HG03558 (cell line): ENCODE measurements at regions not wholly inside any gene's neighbourhood (a gene's known extent, or its start where the extent isn't known, plus 50 kb on each side); places are given as distances from the start of the nearest gene placed in this dataset.

Experiments
- ATAC-seq: cut with Tn5 transposase; IDR thresholded peaks from one replicate; pipeline ENCODE4 v1.9.1; 2021; ENCODE audit warnings: moderate number of reproducible peaks; ENCODE audit not compliant: unreplicated experiment; ENCODE audit errors: extremely low read depth

DNA sequence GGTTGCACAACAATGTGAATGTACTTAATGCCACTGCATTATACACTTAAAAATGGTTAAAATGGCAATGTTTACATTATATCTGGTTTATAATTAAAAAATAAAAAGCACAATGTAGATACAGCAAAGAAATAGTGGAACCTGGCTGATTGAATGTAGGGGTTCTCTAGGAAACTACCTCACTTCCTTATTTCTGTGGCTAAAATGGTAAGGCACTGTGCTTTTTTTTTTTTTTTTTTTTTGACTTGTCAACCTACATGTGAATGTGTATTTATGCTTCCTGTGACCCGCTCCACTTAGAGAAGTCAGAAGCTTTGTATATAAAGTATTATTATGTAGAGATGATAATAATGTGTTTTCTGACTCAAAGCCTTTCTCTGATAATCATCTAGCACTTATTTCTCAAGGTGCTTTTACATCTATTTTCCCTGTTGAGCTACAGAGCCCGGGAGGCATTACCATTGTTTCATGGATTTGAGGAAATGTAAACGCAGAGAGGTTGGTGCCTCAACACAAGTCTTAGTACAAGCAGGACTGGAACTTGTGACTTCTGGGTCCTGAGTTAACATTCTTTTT lies 55.0 kb downstream of the SOX4 start:
- ATAC-seq = no peak

GRCh38 chr6:21653323-21653722 lies 59.8 kb downstream of the SOX4 start:
- no peak for ATAC-seq

- no peak for ATAC-seq
Observed at GRCh38 chr6:21653905-21654304, 60.4 kb downstream of the SOX4 start.

DNA sequence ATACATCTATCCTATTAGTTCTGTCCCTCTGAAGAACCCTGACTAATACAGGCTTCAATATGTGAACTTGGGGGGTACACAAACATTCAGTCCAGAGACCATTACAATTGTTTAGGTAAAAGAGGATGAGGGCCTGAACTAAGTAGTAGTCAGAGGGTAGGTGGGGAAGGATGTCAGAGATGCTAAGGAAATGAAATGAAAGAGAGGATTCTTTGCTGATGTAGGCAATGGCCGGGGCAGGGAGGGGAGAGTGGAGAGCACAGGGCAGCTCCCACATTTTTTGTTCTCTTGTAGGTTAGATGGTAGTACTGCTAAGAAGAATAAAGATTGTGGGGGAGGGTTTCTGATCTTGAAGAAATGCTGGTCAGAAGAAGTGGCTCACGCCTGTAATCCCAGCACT lies 60.8 kb downstream of the SOX4 start:
- ATAC-seq = no peak

- ATAC-seq = no peak
Observed at GRCh38 chr6:21663966-21664313, 70.4 kb downstream of the SOX4 start.

- ATAC-seq = no peak
Observed at GRCh38 chr6:21664314-21665109, 71.0 kb downstream of the SOX4 start.

DNA sequence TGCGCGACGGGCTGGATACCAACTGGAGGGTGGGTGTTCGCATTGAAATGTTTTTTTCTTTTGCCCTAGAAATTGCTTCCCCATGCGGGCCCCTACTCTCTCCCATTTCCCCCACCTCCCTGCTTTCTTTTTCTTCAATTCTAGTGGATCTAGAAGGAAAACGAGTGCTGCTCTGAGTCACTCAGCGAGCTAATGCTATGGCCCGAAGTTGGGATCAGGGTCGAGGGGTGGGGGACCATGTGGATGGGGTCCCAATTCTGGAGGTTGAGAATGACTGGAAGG lies 71.5 kb downstream of the SOX4 start:
- ATAC-seq = no peak

GRCh38 chr6:21665392-21666200 lies 72.0 kb downstream of the SOX4 start:
- ATAC-seq = no peak

GRCh38 chr6:21666201-21666691 lies 72.7 kb downstream of the SOX4 start:
- no peak for ATAC-seq

GRCh38 chr6:21666853-21667681 lies 73.5 kb downstream of the SOX4 start:
- no peak for ATAC-seq

- no peak for ATAC-seq
Observed at GRCh38 chr6:21668795-21669194, 75.2 kb downstream of the SOX4 start.

DNA sequence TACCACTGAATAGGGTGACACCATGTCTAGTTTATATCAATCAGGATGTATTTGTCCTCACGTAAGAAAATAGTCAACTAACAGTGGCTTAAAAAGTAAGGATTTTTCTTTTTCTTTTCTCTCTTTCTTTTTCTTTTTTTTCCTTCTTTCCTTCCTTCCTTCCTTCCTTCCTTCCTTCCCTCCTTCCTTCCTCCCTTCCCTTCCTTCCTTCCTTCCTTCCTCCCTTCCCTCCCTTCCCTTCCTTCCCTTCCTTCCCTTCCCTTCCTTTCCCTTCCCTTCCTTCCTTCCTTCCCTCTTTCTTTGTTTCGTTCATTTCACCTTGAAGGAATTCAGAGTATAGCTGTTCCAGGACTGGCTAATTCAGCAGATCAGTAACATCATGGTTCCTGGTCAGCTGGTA lies 83.2 kb downstream of the SOX4 start:
- no peak for ATAC-seq

- ATAC-seq = no peak
Observed at GRCh38 chr6:21678990-21679389, 85.4 kb downstream of the SOX4 start.

GRCh38 chr6:21679761-21680265 lies 86.3 kb downstream of the SOX4 start:
- ATAC-seq = no peak

DNA sequence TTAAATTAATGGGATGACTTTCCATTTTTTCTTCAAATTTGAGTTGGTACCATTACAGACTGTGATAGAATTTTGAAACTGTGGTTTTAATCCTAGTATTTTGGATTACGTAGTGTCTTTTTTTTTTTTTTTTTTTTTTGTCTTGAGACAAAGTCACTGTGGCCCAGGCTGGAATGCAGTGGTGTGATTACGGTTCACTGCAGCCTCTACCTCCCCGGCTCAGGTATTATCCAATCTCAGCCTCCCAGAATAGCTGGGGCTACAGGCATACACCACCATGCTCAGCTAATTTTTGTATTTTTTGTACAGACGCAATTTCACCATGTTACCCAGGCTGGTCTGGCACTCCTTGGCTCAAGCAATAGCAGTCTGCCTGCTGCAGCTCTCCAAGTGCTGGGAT lies 87.1 kb downstream of the SOX4 start:
- ATAC-seq = no peak

DNA sequence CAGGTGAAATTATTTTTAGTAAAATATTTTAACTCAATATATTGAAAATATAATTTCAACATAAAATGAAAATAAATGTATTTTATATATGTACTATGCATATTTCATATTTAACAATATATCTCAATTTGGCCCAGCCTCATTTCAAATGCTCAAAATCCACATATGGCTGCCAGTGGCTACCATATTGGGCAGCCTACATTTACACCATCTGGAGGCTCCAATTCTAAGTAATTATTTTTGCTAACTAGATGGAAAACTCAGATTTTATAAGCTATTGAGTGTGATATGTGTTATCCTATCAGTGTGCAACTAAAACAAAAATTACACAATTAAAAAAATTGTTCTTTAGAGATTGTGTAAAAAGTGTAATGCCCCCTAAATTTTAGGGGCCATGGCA lies 96.9 kb downstream of the SOX4 start:
- no peak for ATAC-seq

DNA sequence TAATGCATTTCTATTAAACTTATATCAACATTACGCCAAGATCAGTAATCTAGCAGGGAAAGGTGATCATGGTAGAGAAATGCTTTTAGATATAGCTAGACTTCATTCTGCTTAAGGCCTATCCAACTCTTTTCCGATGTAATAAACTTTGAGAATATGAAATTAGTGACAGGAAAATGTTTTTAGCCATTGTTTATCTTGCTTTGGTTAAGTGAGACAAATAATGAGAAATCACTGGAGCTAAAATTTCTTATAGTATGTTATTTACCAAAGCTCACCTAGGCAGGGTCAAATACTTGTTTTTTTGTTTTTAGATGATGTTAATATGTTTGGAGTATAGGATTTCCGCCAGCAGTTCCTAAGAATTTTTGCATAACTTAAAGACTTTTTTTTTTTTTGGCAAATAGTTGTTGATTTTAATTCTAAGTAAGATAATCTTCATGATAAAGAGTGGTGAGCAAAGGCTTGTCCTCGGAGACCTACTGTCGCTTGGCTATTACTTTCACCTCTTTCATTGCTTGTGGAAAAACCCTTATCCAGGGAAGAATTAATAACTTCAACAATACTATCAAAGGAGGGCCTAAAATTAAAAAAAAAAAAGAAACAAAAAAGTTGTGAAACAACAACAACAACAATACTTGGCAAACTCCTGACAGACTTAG lies 98.3 kb downstream of the SOX4 start:
- no peak for ATAC-seq

GRCh38 chr6:21692721-21693120 lies 99.2 kb downstream of the SOX4 start:
- no peak for ATAC-seq

DNA sequence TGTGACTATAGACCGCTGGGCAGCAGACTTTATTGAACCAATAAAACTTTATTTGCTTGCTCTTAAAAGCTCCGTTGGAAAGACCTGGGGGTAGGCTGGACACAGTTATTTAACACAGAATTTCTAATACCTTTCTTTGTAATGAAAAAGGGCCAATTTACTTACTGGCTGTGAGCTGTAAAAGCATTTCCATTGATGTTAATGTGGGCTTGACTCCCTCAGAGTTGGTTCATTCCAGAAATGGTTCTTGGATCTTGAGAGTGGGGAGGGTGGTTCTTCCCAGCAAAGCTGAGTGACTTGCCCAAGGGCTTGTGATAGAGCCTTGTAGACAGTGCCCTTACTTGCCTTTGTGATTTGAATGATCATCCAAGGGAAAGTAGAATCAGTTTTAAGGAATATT lies 100.6 kb downstream of the SOX4 start:
- ATAC-seq = no peak
